Calu3 (cell line): ENCODE measurements at regions not wholly inside any gene's neighbourhood (a gene's known extent, or its start where the extent isn't known, plus 50 kb on each side); places are given as distances from the start of the nearest gene placed in this dataset.

Source experiments
- BruUV-seq: library from RNA; stranded (reverse); fragments of 400-500 nt; replicated peaks from 2 replicates; lab custom pipeline; 2021; lab: Mats Ljungman, UMichigan
- CTCF ChIA-PET: fragments of 300-600 bp; sonication (Branson Sonifier 250); formaldehyde crosslinking; loops from one replicate; lab custom pipeline; 2022; ENCODE audit warnings: antibody characterized with exemption; lab: Charles Lee
- DNase-seq: peaks from one replicate; pipeline ENCODE4 v3.0.0; 2022
- H3K27ac Mint-ChIP-seq: one replicate; pipeline ENCODE4 v1.8.0; 2022; ENCODE audit warnings: mixed read lengths; ENCODE audit not compliant: unreplicated experiment
- H3K27me3 Mint-ChIP-seq: one replicate; pipeline ENCODE4 v1.8.0; 2022; ENCODE audit warnings: mixed read lengths; ENCODE audit not compliant: unreplicated experiment
- H3K36me3 Mint-ChIP-seq: one replicate; pipeline ENCODE4 v1.8.0; 2022; ENCODE audit warnings: mild to moderate bottlenecking, moderate library complexity, mixed read lengths; ENCODE audit not compliant: insufficient read depth, unreplicated experiment
- H3K4me1 Mint-ChIP-seq: one replicate; pipeline ENCODE4 v1.8.0; 2022; ENCODE audit warnings: mild to moderate bottlenecking, low read depth, mixed read lengths; ENCODE audit not compliant: unreplicated experiment
- H3K4me3 Mint-ChIP-seq: one replicate; pipeline ENCODE4 v1.8.0; 2022; ENCODE audit warnings: mild to moderate bottlenecking, low read depth, moderate library complexity, mixed read lengths; ENCODE audit not compliant: unreplicated experiment
- H3K9me3 Mint-ChIP-seq: one replicate; pipeline ENCODE4 v1.8.0; 2022; ENCODE audit warnings: low read depth, mixed read lengths; ENCODE audit not compliant: unreplicated experiment
- CTCF ChIP-seq: fragments of 200-600 bp; IDR thresholded peaks from one replicate; pipeline ENCODE4 v1.8.0; 2022; ENCODE audit warnings: antibody characterized with exemption; ENCODE audit not compliant: unreplicated experiment
- intact Hi-C: fragments of 100-400 bp; cut with micrococcal nuclease; formaldehyde crosslinking; loops from one replicate; pipeline ENCODE4 v1.10.0; 2022; ENCODE audit not compliant: unreplicated experiment

GRCh38 chr18:71209944-71210343, 921.1 kb downstream of the SOCS6 start:
- Mint-ChIP-seq H3K9me3 (peaks cover 6% of the 10 kb centered on the region), H3K4me1 (no peaks in the 10 kb centered on the region), H3K27ac (no peak overlapping the region), H3K27me3 (no peaks in the 10 kb centered on the region), H3K36me3 (no peaks in the 10 kb centered on the region), H3K4me3 (no peak overlapping the region)
- DNase-seq, result no peak
- no TSS peak for BruUV-seq
- CTCF ChIA-PET, result no interaction called here
- intact Hi-C loops, result no loop called here
- TF ChIP-seq CTCF, result no peak

DNA sequence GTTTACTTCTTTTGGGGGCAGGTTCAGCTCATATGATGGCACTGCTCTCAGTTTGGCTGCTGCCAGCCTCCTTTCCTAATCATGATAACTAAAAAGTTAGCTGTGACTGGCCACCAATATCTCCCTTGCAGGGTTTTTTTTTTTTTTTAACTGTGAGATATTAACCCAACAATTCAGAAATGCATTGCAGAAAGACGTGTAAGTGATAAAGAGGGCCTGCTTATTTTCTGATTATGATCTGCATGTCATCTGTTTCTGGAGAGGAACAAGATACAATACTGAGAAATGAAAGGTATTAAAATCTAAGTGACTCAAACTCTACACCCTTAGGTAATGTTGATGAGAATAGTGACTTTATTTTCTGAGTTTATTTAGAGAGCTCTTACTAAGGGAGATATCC, 905.6 kb downstream of the SOCS6 start:
- Mint-ChIP-seq H3K4me1 (peaks cover 7% of the 10 kb centered on the region), H3K27me3 (no peaks in the 10 kb centered on the region), H3K36me3 (no peaks in the 10 kb centered on the region), H3K4me3 (no peak overlapping the region), H3K27ac (no peak overlapping the region), H3K9me3 (no peaks in the 10 kb centered on the region)
- no peak for TF ChIP-seq CTCF
- DNase-seq, result no peak
- intact Hi-C loops, result no loop called here
- CTCF ChIA-PET, result no interaction called here
- no TSS peak for BruUV-seq

DNA sequence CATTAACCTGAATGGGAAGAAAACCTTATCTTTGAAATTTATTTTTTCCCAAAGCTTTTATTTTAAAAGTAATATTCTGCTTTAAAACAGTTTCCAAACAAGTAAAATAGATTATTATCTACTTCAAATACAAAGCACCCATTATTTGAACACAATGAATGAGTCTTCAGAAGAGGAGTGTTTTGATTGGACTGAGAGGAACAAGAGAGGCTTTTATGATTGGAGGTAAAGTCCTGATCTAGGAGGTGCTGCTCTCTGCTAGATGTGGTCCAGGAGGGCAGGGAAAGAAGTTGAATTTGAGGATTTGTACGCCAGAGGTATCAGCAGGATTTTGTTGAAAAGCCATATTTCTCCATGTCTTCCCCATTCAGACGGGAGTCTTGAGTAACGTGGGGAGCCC, 900.7 kb downstream of the SOCS6 start:
- BruUV-seq, result no TSS peak
- CTCF ChIA-PET, result no interaction called here
- Mint-ChIP-seq H3K36me3 (no peaks in the 10 kb centered on the region), H3K27me3 (no peaks in the 10 kb centered on the region), H3K27ac (no peak overlapping the region), H3K9me3 (no peaks in the 10 kb centered on the region), H3K4me3 (no peak overlapping the region), H3K4me1 (peaks cover 7% of the 10 kb centered on the region)
- no peak for TF ChIP-seq CTCF
- DNase-seq, result no peak
- intact Hi-C loops, result no loop called here

DNA sequence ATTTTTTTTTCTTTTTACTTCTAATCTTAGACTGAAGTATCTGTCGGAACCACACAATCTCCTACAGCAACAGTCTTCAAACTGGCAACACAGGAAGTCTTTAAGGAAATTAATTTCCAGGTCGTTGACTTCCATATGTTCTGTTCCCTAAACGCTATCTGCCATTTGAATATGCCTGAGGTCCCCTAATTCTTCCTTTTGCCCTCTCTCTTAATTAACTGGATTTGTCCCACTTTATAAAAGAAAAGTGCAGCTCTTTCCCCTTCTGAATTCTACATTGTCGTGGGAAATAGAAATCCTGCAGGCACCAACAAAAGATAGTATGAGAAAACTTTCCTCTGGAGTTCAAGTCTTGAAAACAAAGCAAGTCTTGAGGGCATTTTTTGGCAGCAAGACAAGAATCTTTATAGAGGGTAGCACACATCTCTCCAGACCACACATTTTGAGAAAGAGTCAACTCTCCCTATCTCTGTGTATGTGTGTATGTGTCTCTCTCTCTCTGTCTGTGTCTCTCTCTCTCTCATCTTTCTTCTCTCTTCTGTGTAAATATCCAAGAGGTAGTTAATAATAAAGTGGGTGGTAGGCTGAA, 879.8 kb downstream of the SOCS6 start:
- no peaks in the 10 kb centered on the region for H3K27me3 Mint-ChIP-seq
- no TSS peak for BruUV-seq
- no peak overlapping the region for H3K27ac Mint-ChIP-seq
- peaks cover 3% of the 10 kb centered on the region for H3K9me3 Mint-ChIP-seq
- H3K36me3 Mint-ChIP-seq, result no peaks in the 10 kb centered on the region
- H3K4me1 Mint-ChIP-seq, result peaks cover 7% of the 10 kb centered on the region
- no peak for DNase-seq
- H3K4me3 Mint-ChIP-seq, result no peak overlapping the region
- intact Hi-C loops, result no loop called here
- TF ChIP-seq CTCF, result no peak
- CTCF ChIA-PET, result no interaction called here
